Liver (tissue), 3 donors: ENCODE measurements at regions not wholly inside any gene's neighbourhood (a gene's known extent, or its start where the extent isn't known, plus 50 kb on each side); places are given as distances from the start of the nearest gene placed in this dataset.

Source experiments
- CTCF ChIP-seq: fragments of 150-350 bp; IDR thresholded peaks from 2 replicates; pipeline ENCODE4 v1.5.1; 2017; ENCODE audit warnings: improper control_type of control experiment, low read depth, low read length; ENCODE audit not compliant: missing input control
- FOXA1 ChIP-seq: IDR thresholded peaks from 2 replicates; pipeline ENCODE4 v1.6.1; 2016; ENCODE audit warnings: antibody characterized with exemption
- GABPA ChIP-seq, 2 donors: IDR thresholded peaks in 1 of 2; conservative IDR thresholded peaks in 1 of 2; 2 replicates each; pipeline ENCODE4 v1.6.1; 2016; ENCODE audit warnings: antibody characterized with exemption in 2 of 2, mild to moderate bottlenecking in 1 of 2, moderate library complexity in 1 of 2
- HNF4G ChIP-seq: IDR thresholded peaks from 2 replicates; pipeline ENCODE4 v1.6.1; 2016; ENCODE audit warnings: antibody characterized with exemption
- JUND ChIP-seq, 2 donors: IDR thresholded peaks; 2 replicates each; pipeline ENCODE4 v1.6.1; 2016; ENCODE audit warnings: antibody characterized with exemption in 2 of 2
- MAX ChIP-seq: IDR thresholded peaks from 2 replicates; pipeline ENCODE4 v1.6.1; 2016; ENCODE audit warnings: antibody characterized with exemption
- RAD21 ChIP-seq, 2 donors: IDR thresholded peaks; 2 replicates each; pipeline ENCODE4 v1.6.1; 2016; ENCODE audit warnings: antibody characterized with exemption in 2 of 2, mild to moderate bottlenecking in 2 of 2
- YY1 ChIP-seq: IDR thresholded peaks from 2 replicates; pipeline ENCODE4 v1.6.1; 2016; ENCODE audit warnings: antibody characterized with exemption, mild to moderate bottlenecking
- donor health status: healthy.
- donor health status: healthy.

- TF ChIP-seq CTCF (no peak), GABPA (IDR thresholded peaks at IDR 0.05 in 1 of 2, conservative IDR thresholded peaks at IDR 0.05 in 1 of 2) (no peak), YY1 (no peak), HNF4G (no peak), JUND (IDR thresholded peaks at IDR 0.05) (no peak), MAX (no peak), RAD21 (IDR thresholded peaks at IDR 0.05) (no peak), FOXA1 (no peak)
Observed at GRCh38 chr7:91750091-91750490, 130.4 kb downstream of the MTERF1 start.
